ENCODE measurements at regions not wholly inside any gene's neighbourhood (a gene's known extent, or its start where the extent isn't known, plus 50 kb on each side); places are given as distances from the start of the nearest gene placed in this dataset.

DNA sequence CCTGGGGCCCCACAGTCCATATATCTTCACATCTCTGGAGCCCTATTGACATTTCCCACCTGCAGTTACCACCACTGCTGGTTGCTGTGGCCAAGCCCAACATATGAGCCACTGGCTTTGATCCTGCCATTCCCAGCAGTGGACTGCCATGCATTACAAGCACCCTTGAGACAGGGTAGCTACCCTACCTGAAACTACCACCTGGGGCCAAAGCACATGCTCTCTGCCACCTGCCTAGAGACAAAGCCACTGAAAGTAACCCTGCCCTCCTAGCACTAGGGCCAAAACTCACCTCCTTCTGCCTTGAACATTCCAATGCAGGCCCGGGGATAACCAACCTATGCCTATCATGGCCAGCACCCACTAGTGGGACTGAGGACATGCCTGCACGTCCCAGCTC is 255.5 kb upstream of the KHDRBS2 start:
- Histone ChIP-seq H3K27me3 (ENCODE audit: insufficient read depth, low read length) (no peaks in the 10 kb centered on the region), H3K79me2 (ENCODE audit: insufficient read depth, low read length) (no peaks in the 10 kb centered on the region), H3K27ac (ENCODE audit: low read depth, low read length) (no peak overlapping the region), H3K4me2 (ENCODE audit: low read length) (no peak overlapping the region), H3K4me3 (replicated peaks in 1 of 2; ENCODE audit: low read depth in 1 of 2, low read length in 2 of 2) (no peak overlapping the region), H2AFZ (ENCODE audit: low read depth, low read length, poor library complexity, severe bottlenecking) (no peak overlapping the region), H3K4me1 (ENCODE audit: control insufficient read depth in 1 of 2, insufficient read depth in 2 of 2, low read length in 2 of 2) (no peaks in the 10 kb centered on the region), H3K36me3 (ENCODE audit: control insufficient read depth in 1 of 2, insufficient read depth in 2 of 2, low read length in 2 of 2) (no peaks in the 10 kb centered on the region), H3K9ac (ENCODE audit: low read length) (no peak overlapping the region), H4K20me1 (ENCODE audit: insufficient read depth) (no peaks in the 10 kb centered on the region), H3K9me3 (ENCODE audit: control insufficient read depth in 1 of 2, insufficient read depth in 1 of 2, low read depth in 1 of 2, low read length in 2 of 2) (peaks cover 4 to 14% of the 10 kb centered on the region in 2 experiments; a peak in 2 of 4 replicates), H3K9me2 (ENCODE audit: insufficient read depth) (no peaks in the 10 kb centered on the region)
- CTCF ChIA-PET = no interaction called here
- ATAC-seq (no peak), DNase-seq (ENCODE audit: low read depth, low spot score) (no peak)
- no peak for TF ChIP-seq POLR2A (IDR thresholded peaks at IDR 0.05; ENCODE audit: borderline replicate concordance, extremely low read depth, insufficient read depth, insufficient read length)
- intact Hi-C loops (cut with micrococcal nuclease) = no loop called here
- POLR2A ChIA-PET = no interaction called here
- RAD21 ChIA-PET (ENCODE audit: low non-redundant PET in 1 of 2, low total read pairs in 2 of 2, uncharacterized antibody in 2 of 2, unreplicated experiment in 2 of 2) = no interaction called here
- BruUV-seq (replicated peaks) = no TSS peak

DNA sequence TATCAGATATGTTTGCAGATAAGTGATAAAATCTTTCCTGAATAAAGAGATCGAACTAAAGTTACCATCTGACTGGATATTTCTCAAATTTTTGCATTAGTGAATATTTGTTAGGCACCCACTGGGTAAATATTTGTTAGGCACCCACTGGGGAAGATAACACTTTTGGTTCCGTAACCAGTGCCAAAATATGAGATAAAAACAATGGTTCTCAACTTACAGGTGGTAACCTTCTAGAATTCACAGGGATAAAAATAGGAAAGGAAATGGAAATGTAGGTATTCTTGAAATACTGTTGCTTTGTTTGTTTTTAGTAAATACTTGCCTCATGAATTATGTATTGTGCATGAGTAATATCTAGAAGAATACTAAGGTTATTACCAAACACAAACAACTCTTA is 245.0 kb upstream of the KHDRBS2 start:
- Histone ChIP-seq H3K27ac (ENCODE audit: low read depth, low read length) (no peak overlapping the region), H3K79me2 (ENCODE audit: insufficient read depth, low read length) (no peaks in the 10 kb centered on the region), H2AFZ (ENCODE audit: low read depth, low read length, poor library complexity, severe bottlenecking) (no peak overlapping the region), H3K4me1 (ENCODE audit: control insufficient read depth in 1 of 2, insufficient read depth in 2 of 2, low read length in 2 of 2) (no peaks in the 10 kb centered on the region), H4K20me1 (ENCODE audit: insufficient read depth) (no peaks in the 10 kb centered on the region), H3K27me3 (ENCODE audit: insufficient read depth, low read length) (no peaks in the 10 kb centered on the region), H3K4me2 (ENCODE audit: low read length) (no peak overlapping the region), H3K4me3 (replicated peaks in 1 of 2; ENCODE audit: low read depth in 1 of 2, low read length in 2 of 2) (no peak overlapping the region), H3K36me3 (ENCODE audit: control insufficient read depth in 1 of 2, insufficient read depth in 2 of 2, low read length in 2 of 2) (no peaks in the 10 kb centered on the region), H3K9me3 (ENCODE audit: control insufficient read depth in 1 of 2, insufficient read depth in 1 of 2, low read depth in 1 of 2, low read length in 2 of 2) (peaks cover 3 to 29% of the 10 kb centered on the region in 2 experiments; a peak in 1 of 4 replicates), H3K9me2 (ENCODE audit: insufficient read depth) (no peaks in the 10 kb centered on the region), H3K9ac (ENCODE audit: low read length) (no peak overlapping the region)
- no peak for ATAC-seq
- no TSS peak for BruUV-seq (replicated peaks)
- CTCF ChIA-PET = no interaction called here
- TF ChIP-seq SIN3A (IDR thresholded peaks at IDR 0.05; ENCODE audit: low read depth) (no peak), CTCF (IDR thresholded peaks at IDR 0.05 in 2 of 3, conservative IDR thresholded peaks at IDR 0.05 in 1 of 3; ENCODE audit: borderline replicate concordance in 1 of 3, insufficient read depth in 1 of 3, low read depth in 2 of 3, low read length in 2 of 3) (no peak), CBX3 (IDR thresholded peaks at IDR 0.05; ENCODE audit: low read depth) (no peak), ZNF274 (IDR thresholded peaks at IDR 0.05; ENCODE audit: low read depth, low read length) (no peak), JUND (IDR thresholded peaks at IDR 0.05) (no peak), POLR2A (IDR thresholded peaks at IDR 0.05; ENCODE audit: borderline replicate concordance, extremely low read depth, insufficient read depth, insufficient read length) (no peak), RAD21 (IDR thresholded peaks at IDR 0.05; ENCODE audit: low read depth) (no peak), YY1 (IDR thresholded peaks at IDR 0.05; ENCODE audit: extremely low read depth, insufficient replicate concordance, low read depth, low read length) (no peak), EZH2phosphoT487 (IDR thresholded peaks at IDR 0.05; ENCODE audit: borderline replicate concordance) (no peak), SRF (IDR thresholded peaks at IDR 0.05; ENCODE audit: low read depth) (no peak), ZFX (IDR thresholded peaks at IDR 0.05) (no peak), ELF1 (IDR thresholded peaks at IDR 0.05; ENCODE audit: borderline replicate concordance, low read depth) (no peak)
- intact Hi-C loops (cut with micrococcal nuclease) = no loop called here
- no peak for DNase-seq (ENCODE audit: low read depth, low spot score)
- RAD21 ChIA-PET (ENCODE audit: low non-redundant PET in 1 of 2, low total read pairs in 2 of 2, uncharacterized antibody in 2 of 2, unreplicated experiment in 2 of 2) = no interaction called here
- POLR2A ChIA-PET = no interaction called here
